Endothelial cell (in vitro differentiated cells): ENCODE measurements at regions not wholly inside any gene's neighbourhood (a gene's known extent, or its start where the extent isn't known, plus 50 kb on each side); places are given as distances from the start of the nearest gene placed in this dataset.

Source experiments
- DNase-seq: peaks from one replicate; pipeline ENCODE4 v3.0.0; 2021; ENCODE audit warnings: low spot score
- H3K27ac Mint-ChIP-seq: one replicate; pipeline ENCODE4 v1.8.0; 2021; ENCODE audit warnings: mixed read lengths, inconsistent platforms; ENCODE audit not compliant: unreplicated experiment
- H3K27me3 Mint-ChIP-seq: one replicate; pipeline ENCODE4 v1.8.0; 2021; ENCODE audit warnings: mild to moderate bottlenecking, moderate library complexity, mixed read lengths, inconsistent platforms; ENCODE audit not compliant: unreplicated experiment
- H3K36me3 Mint-ChIP-seq: one replicate; pipeline ENCODE4 v1.8.0; 2021; ENCODE audit warnings: mild to moderate bottlenecking, low read depth, mixed read lengths, inconsistent platforms; ENCODE audit not compliant: unreplicated experiment
- H3K4me1 Mint-ChIP-seq: one replicate; pipeline ENCODE4 v1.8.0; 2021; ENCODE audit warnings: mild to moderate bottlenecking, mixed read lengths, inconsistent platforms; ENCODE audit not compliant: unreplicated experiment
- H3K4me3 Mint-ChIP-seq: one replicate; pipeline ENCODE4 v1.8.0; 2021; ENCODE audit warnings: mild to moderate bottlenecking, mixed read lengths, inconsistent platforms; ENCODE audit not compliant: unreplicated experiment
- H3K9me3 Mint-ChIP-seq: one replicate; pipeline ENCODE4 v1.8.0; 2021; ENCODE audit warnings: mixed read lengths, inconsistent platforms; ENCODE audit not compliant: unreplicated experiment
- CTCF ChIP-seq: fragments of 200-600 bp; sonication (generic); IDR thresholded peaks from one replicate; pipeline ENCODE4 v1.5.0; 2021; ENCODE audit warnings: antibody characterized with exemption; ENCODE audit not compliant: unreplicated experiment

GRCh38 chr22:27186643-27187042 lies 529.3 kb downstream of the MIAT start:
- Mint-ChIP-seq H3K4me3 (no peak overlapping the region), H3K27me3 (no peaks in the 10 kb centered on the region), H3K4me1 (peaks cover 3% of the 10 kb centered on the region), H3K36me3 (peaks cover 3% of the 10 kb centered on the region), H3K27ac (no peak overlapping the region), H3K9me3 (peaks cover 3% of the 10 kb centered on the region)
- no peak for DNase-seq
- no peak for TF ChIP-seq CTCF

GRCh38 chr22:27192135-27192829 lies 534.9 kb downstream of the MIAT start:
- Mint-ChIP-seq H3K9me3 (peaks cover 3% of the 10 kb centered on the region), H3K27ac (no peak overlapping the region), H3K27me3 (peaks cover 7% of the 10 kb centered on the region), H3K4me1 (no peaks in the 10 kb centered on the region), H3K4me3 (no peak overlapping the region), H3K36me3 (peaks cover 3% of the 10 kb centered on the region)
- DNase-seq: no peak
- TF ChIP-seq CTCF: no peak

GRCh38 chr22:27193215-27193614 lies 535.8 kb downstream of the MIAT start:
- no peak overlapping the region for H3K4me3 Mint-ChIP-seq
- DNase-seq: no peak
- TF ChIP-seq CTCF: no peak
- H3K9me3 Mint-ChIP-seq: peaks cover 3% of the 10 kb centered on the region
- H3K27me3 Mint-ChIP-seq: peaks cover 7% of the 10 kb centered on the region
- peaks cover 3% of the 10 kb centered on the region for H3K36me3 Mint-ChIP-seq
- peaks cover under 1% of the 10 kb centered on the region for H3K4me1 Mint-ChIP-seq
- H3K27ac Mint-ChIP-seq: no peak overlapping the region

- H3K4me1 Mint-ChIP-seq: peaks cover 5% of the 10 kb centered on the region
- no peak for DNase-seq
- H3K27ac Mint-ChIP-seq: no peak overlapping the region
- peaks cover 3% of the 10 kb centered on the region for H3K36me3 Mint-ChIP-seq
- H3K9me3 Mint-ChIP-seq: peaks cover 3% of the 10 kb centered on the region
- TF ChIP-seq CTCF: no peak
- H3K4me3 Mint-ChIP-seq: no peak overlapping the region
- peaks cover 7% of the 10 kb centered on the region for H3K27me3 Mint-ChIP-seq
Measured at GRCh38 chr22:27193636-27194035, 536.2 kb downstream of the MIAT start.

- H3K36me3 Mint-ChIP-seq: peaks cover 3% of the 10 kb centered on the region
- peaks cover 8% of the 10 kb centered on the region for H3K4me1 Mint-ChIP-seq
- H3K9me3 Mint-ChIP-seq: peaks cover 3% of the 10 kb centered on the region
- H3K27ac Mint-ChIP-seq: no peak overlapping the region
- peaks cover 7% of the 10 kb centered on the region for H3K27me3 Mint-ChIP-seq
- no peak overlapping the region for H3K4me3 Mint-ChIP-seq
- DNase-seq: no peak
- no peak for TF ChIP-seq CTCF
Measured at GRCh38 chr22:27194096-27194748, 536.8 kb downstream of the MIAT start.
